ENCODE measurements at regions not wholly inside any gene's neighbourhood (a gene's known extent, or its start where the extent isn't known, plus 50 kb on each side); places are given as distances from the start of the nearest gene placed in this dataset.
"Not testable (repeated sequence)": the region's sequence is repeated elsewhere in the genome, so short reads cannot be mapped to it uniquely, and the experiment has no call there.

- no peak for DNase-seq
Measured at GRCh38 chr1:229888157-229888556, 178.9 kb upstream of the GALNT2 start.

- no peak for DNase-seq
Measured at GRCh38 chr1:229888561-229889001, 178.5 kb upstream of the GALNT2 start.

GRCh38 chr1:229889031-229889517 lies 178.0 kb upstream of the GALNT2 start:
- no peak for DNase-seq

- DNase-seq: no peak
Measured at GRCh38 chr1:229891227-229891626, 175.8 kb upstream of the GALNT2 start.

- no peak for DNase-seq
Measured at GRCh38 chr1:229892515-229893117, 174.4 kb upstream of the GALNT2 start.

GRCh38 chr1:229893762-229894444 lies 173.1 kb upstream of the GALNT2 start:
- DNase-seq: no peak

- no peak for DNase-seq
Measured at GRCh38 chr1:229894532-229894931, 172.5 kb upstream of the GALNT2 start.

GRCh38 chr1:229895605-229896004 lies 171.4 kb upstream of the GALNT2 start:
- DNase-seq: no peak

GRCh38 chr1:229896306-229896705 lies 170.7 kb upstream of the GALNT2 start:
- DNase-seq: no peak

GRCh38 chr1:229896861-229897260 lies 170.2 kb upstream of the GALNT2 start:
- DNase-seq: no peak

GRCh38 chr1:229897501-229897900 lies 169.5 kb upstream of the GALNT2 start:
- no peak for DNase-seq

GRCh38 chr1:229900220-229900619 lies 166.8 kb upstream of the GALNT2 start:
- DNase-seq: no peak

- DNase-seq: no peak
Measured at GRCh38 chr1:229905031-229905545, 161.9 kb upstream of the GALNT2 start.

- no peak for DNase-seq
Measured at GRCh38 chr1:229905652-229906051, 161.4 kb upstream of the GALNT2 start.

GRCh38 chr1:229907884-229908638 lies 159.0 kb upstream of the GALNT2 start:
- DNase-seq: no peak

- DNase-seq: no peak
Measured at GRCh38 chr1:229908689-229909088, 158.3 kb upstream of the GALNT2 start.

- peak; percentile 8 for DNase-seq
Measured at GRCh38 chr1:229913489-229913888, 153.5 kb upstream of the GALNT2 start.

GRCh38 chr1:229919488-229919887 lies 147.6 kb upstream of the GALNT2 start:
- not testable (repeated sequence) for DNase-seq

GRCh38 chr1:229920683-229921082 lies 146.4 kb upstream of the GALNT2 start:
- no peak for DNase-seq

GRCh38 chr1:229922249-229922648 lies 144.8 kb upstream of the GALNT2 start:
- DNase-seq: no peak

- no peak for DNase-seq
Measured at GRCh38 chr1:229924639-229925038, 142.4 kb upstream of the GALNT2 start.

- DNase-seq: no peak
Measured at GRCh38 chr1:229928767-229929166, 138.3 kb upstream of the GALNT2 start.

- DNase-seq: not testable (repeated sequence)
Measured at GRCh38 chr1:229931751-229932150, 135.3 kb upstream of the GALNT2 start.

GRCh38 chr1:229935157-229935556 lies 131.9 kb upstream of the GALNT2 start:
- not testable (repeated sequence) for DNase-seq
